HUDEP-2 (cell line): ENCODE measurements at regions not wholly inside any gene's neighbourhood (a gene's known extent, or its start where the extent isn't known, plus 50 kb on each side); places are given as distances from the start of the nearest gene placed in this dataset.
A peak's percentile ranks its signal among the peaks of the same experiment; 100 is the strongest.

ENCODE experiments used
- DNase-seq, 76 experiments: peaks; one replicate each; lab custom pipeline; 2025; ENCODE audit not compliant: unreplicated experiment in 76 of 76; lab: John Stamatoyannopoulos, UW

DNA sequence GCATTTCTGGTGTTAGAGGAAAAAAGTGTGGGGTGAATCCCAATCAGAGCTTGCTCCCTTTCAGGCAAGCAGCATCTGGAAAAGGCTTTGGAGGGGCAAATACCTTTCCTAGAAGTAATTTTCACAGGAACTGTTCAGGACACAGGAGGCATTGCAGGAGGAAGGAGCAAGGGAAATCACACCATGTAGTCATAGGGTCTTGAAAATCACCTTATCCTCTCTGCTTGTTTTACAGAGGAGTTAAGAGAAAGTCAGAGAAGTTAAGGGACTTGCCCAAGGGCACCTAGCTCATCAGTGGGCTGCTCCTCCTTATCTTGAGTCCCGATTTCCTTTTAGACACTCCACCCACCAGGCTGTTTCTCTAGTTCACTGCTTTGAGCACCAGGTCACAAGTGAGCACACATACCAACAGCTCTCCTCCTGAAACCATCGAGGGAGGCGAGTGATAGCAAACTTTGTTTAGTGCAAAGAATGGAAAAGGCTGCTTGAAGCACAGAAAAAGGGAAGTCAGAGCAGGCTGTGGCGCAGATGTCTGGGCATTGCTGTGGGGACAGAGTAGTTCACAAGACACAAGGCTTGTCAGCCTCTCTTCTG is 89.2 kb upstream of the CXCR4 start:
- peak in 1 of 76 experiments; percentile 0 for DNase-seq

DNA sequence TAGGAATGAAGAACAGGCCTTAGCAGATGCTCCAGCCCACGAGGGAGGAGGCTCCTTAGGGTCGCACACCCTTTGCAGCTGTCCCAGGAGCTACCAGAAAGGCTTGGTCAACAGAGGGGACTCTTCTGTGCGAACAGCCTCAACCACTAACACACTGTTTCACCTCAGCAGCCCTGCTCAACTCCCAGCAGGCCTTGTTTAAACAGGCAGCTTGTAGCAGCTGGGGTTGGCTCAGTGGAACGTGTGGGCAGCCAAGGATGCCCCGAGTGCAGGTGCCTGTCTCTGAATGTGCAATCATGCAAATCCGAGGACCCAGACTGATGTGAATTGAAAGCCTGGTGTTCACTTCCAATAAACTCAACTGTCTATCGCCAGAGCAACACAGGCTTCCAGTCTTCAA is 88.7 kb upstream of the CXCR4 start:
- DNase-seq: no peak

DNA sequence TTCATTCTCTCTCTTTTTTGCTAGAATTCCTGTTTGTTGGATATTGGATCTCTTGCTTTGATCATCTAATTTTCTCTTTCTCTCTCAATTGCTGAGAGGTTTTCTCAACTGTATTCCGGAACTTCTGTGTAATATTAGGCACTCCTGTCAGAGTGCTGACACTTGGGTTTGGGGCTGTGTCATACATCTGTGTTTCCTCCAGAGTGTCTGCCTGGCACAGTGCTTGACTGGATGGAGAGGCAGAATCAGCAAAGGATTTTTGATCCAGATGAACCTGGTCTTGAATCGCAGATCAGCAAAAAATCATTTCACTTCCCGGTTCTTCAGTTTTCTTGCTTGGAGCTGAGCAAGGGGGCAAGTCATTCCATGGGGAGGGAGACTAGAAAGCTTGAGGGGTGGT is 87.7 kb upstream of the CXCR4 start:
- no peak for DNase-seq

DNA sequence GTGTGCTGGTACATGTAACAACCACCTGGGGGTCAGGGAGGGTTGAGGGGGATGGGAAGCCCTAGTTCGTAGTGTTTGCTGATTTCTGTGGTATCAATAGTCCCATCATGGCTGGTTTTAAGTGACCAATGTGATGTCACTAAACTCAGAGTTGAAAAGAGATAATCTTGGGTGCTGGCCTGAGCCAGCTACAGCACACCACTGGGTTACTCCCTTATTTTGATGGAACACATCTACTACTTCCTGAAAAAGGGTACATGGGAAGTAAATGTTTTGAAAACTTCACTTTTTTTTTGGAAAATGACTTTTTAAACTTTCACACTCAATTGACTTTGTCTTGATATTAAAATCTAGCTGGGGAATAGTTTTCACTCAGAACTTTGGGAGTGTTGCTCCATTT is 87.0 kb upstream of the CXCR4 start:
- no peak for DNase-seq

DNA sequence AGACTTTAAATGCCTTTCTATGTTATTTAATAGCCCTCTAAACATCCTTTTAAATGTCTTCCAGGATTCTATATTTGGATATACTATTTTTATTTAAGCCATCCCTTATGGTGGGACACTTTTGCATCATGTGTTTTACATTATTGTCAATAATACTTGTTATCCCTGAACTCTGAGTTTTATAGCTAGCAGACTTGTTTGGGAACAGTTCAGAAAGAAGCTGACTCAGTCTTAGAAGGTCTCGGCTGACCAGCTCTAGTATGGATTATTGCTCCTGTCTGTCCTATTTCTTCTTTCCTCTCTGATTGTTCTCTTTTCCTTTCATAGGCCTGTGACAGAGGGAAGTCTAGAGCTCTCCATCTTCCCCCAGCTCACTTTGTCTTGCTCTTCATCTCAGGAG is 77.3 kb upstream of the CXCR4 start:
- DNase-seq: no peak

DNA sequence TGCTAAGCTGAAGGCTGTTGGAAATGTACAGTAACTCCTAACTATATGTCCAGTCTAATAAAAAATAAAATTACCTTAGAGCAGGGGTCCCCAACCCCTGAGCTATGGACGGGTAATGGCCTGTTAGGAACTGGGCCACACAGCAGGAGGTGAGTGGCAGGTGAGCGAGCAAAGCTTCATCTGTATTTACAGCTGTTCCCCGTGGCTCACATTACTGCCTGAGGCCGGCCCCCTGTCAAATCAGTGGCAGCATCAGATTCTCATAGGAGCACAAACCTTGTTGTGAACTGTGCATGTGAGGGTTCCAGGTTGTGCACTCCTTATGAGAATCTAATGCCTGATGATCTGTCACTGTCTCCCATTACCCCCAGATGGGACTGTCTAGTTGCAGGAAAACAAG is 73.1 kb upstream of the CXCR4 start:
- no peak for DNase-seq

DNA sequence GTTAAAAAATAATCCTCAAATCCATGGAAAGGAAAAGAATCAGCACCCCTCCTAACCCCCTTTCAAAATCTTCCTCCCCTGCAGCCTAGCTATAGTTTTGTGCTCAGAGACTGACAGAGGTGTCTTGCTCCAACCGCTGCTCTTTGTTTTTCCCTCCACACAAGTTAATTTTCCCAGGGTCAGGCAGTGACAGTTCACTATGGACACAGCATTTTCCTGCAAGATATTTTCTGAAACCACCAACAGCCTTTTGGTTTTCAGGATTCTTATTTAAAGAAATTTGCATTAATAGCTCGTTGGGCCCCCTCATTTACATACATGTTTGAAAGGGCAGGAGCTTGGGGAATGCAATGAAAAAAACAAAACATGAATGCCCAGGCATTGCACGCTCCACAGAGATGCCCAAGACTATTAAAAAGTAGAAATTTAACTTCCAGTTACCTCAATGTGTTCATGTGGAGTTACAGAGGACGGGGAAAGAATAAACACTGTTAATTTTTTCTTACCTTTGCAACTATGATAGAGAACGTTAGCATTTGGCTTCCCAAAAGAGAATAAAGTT is 71.4 kb upstream of the CXCR4 start:
- DNase-seq: no peak

DNA sequence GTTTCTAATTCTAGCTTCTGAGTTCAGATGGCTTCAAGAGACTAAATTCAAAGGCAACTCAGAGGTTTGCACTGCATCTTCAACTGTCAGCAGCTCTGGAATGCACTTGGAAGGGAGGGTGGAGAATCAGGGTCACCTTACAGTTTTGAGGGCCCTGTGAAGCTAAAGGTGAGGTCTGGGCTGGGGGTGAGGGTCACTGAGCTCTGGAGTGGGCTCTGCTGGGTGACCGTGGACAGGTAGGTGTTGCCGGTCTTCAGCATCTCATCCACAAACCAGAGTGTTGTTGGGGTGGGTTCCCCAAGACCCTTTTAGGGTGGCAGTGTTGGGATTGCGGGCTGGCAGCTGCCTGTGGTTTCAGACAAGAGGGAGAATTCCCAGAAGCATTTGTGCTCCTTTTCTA is 70.1 kb upstream of the CXCR4 start:
- no peak for DNase-seq

DNA sequence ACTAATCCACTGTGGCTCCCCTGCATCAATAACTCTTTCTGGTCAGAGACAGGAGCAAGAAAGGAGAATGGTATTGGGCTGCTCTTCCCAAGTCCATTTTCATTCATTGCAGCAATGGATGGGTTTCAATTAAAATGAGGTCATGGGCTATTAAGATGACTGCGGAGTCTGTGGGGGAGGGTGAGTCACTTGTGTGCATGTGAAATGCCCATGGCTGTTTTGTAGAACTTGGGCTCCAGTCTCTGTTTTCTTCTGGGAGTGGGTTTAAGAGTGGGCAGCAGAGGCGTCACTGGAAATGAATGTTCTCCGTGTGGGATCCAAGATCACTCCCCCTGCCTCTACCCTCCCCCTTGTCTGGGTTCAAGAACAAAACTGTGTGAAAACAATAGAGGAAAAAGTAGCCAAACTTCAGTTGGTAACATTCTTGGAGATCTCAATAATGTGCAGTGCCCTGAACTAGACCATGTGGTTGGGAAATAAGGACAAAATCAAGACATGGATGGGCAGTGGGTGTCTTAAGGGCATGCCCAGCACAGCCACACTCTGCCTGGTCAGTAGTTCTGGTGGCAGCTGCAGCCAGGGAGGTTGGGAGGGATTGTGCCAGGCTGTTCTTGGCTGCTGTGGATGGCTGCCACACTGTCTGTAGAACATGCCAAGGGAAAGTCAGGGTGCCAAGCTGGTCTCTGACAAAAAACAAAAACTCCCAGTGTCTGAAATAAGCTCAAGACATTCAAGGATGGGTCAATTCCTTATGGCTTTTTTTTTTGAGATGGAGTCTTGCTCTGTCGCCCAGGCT is 68.2 kb upstream of the CXCR4 start:
- no peak for DNase-seq

DNA sequence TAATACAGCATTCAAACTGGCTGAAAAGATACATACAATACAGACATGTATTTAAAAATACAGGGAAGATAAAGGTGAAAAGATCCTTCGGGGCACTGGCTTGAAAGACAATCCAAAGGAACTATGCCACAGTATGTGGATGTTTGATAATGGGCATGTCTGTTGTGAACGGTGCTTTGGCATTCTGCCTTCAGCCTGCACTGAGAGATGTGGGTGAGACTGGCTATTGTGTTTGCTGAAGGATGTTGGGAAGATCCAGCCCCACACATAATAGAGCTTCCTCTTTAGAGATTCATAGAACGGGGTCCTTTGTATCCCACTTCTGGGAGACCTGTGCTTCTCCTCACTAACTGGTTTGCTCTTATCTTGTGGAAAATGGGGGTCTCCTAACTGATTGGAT is 65.1 kb upstream of the CXCR4 start:
- DNase-seq: no peak

DNA sequence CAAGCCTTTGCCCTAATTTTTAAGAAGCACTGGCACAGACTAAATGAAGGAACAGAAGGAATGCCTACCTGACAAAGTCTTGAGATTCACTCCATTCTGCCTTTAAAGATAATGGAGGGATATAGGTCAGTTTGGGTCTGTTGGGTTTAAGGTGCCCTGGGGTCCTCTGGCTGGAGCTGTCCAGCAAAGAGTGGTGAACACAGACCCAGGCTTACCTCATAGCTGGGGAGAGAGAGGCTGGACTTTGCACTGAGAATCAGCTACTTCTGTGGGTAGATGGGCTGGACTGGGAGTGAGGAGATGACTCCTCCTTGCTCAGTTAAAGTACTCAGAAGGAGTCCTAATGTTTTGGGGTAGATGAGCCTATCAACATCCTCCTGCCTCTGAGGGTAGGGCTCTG is 64.4 kb upstream of the CXCR4 start:
- no peak for DNase-seq

DNA sequence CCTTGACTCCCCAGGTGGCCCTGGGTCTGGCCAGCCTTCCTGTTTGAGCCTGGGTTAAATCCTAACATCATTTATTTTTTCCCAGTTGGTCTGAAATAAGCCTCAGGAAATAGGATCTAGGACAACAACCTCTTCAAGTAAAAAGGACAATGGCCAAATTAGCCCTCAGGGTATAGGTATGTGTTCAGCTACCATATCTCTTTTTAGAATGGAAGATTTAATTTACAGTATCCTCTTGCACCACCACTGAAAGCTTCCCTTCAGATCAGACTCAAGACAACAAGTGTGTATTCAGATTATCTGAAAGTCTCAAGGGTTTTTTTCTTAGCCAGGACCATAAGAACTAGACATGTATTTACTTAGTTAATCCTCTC is 61.6 kb upstream of the CXCR4 start:
- DNase-seq: no peak

DNA sequence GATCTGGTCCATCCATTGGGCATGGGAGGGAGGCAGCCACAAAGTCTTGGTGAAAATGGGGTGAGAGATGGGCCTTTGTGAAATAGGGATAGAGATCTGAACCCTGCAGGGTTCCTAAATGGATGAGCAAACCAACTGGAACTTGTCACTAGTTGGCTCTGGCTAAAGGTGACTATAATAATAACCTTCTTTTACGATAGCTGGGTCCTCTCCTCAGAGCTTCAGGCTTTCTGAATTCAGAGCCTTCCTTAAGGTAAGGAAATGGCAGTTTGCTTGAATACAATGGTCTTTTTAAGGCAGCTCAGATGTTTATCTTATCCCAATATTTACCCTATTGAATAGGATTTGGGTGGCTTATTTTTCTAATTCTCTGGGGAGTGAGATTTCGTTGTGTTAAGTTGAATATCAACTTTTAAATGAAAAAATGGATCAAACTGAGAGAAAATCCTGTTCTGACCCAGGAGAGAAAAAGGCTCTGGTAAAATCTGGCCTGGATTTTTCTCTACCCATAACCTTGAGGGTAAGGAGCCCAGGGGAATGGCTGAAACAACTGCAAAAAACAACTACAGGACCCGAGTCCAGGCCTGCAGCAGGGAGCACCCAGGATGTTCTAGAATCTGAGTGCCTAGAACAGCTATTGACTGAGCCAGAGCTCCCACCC is 61.1 kb upstream of the CXCR4 start:
- no peak for DNase-seq

DNA sequence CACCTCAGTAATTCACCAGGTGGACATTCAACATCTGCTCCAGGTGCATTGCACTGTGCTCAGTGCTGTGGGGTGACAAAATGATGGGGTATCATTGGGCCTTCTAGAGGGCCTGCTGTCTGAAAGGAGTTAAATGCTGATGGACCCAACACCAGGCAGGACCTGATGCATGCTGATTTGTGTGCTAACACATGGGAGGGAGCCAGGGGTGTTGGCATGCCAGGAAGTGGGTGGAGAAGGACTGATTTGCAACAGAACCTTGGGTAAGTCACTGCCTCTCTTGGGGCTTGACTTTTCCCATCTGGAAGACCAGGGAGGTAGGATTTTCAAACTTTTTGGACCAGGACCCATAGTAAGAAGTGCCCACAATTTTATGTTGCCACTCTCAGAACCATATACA is 57.9 kb upstream of the CXCR4 start:
- DNase-seq: no peak

DNA sequence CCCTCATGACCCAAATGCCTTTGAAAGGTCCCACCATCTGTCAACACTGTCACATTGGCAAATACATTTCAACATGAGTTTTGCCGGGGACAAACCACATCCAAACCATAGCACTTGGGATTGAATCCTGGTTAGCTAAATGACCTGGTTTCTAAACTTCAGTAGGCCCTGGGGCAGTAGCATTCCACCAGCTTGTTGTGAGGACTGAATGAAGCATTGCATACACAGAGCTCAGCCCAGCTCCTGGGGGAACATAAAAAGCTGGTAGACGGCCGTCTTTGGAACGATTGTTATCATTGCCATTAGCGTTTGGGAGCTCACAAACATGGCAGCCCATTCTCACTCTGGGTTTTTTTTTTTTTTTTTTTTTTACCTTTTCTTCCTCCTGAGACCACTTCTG is 57.5 kb upstream of the CXCR4 start:
- DNase-seq: no peak

DNA sequence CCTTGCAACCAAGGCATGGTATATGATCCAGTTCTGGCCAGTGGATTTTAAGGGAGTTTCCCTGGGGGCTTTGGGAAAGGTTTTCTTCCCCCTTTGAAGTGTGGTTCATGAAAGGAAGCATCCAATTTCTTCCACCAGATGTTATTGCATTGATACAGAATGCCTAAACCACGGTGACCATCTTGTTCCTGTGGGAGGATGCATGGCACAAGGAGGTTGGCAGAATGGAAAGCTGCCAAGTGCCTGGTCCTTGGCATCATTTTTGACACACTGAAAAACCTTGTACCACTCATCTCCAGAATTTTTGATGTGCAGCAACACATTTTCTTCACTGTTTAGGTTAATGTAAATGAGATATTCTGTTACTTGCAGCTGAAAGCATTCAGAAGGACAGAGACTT is 55.2 kb upstream of the CXCR4 start:
- no peak for DNase-seq

DNA sequence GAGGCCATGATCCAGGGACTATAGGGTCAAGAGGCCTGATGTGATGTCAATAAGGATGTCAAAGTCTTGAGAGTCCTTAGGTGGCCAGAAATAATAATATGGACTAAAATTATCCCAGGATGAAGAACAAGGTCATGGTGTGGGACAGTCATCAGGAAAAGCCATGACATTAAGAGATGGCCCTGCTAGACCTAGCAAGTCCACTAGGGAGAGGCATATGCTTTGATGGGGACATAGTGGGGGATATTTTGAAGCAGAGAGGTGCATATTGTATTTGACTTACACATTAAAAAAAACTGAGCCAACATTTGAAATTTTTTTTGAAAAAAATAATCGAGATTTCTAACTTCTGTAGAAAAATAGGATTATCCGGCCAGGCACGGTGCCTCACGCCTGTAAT is 53.3 kb upstream of the CXCR4 start:
- DNase-seq: no peak

DNA sequence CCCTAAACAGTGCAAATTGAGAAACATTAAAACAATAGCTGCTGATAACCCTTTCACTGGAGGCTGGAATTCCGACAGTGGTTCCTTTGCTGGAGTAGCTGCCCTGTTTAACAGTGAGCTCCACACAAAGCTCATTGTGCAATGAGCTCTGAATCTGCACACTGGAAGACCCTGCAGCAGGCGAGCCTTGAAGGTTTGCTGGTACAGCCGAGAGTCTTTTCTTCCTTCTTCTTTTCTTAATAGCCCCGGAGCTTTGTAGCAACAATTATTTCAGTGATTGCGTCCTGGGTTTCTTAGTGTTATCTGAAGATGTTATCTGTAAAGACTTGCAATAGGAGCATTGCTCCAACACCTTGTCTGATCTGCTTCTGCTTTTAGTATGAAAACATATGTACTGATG is 50.8 kb upstream of the CXCR4 start:
- no peak for DNase-seq

DNA sequence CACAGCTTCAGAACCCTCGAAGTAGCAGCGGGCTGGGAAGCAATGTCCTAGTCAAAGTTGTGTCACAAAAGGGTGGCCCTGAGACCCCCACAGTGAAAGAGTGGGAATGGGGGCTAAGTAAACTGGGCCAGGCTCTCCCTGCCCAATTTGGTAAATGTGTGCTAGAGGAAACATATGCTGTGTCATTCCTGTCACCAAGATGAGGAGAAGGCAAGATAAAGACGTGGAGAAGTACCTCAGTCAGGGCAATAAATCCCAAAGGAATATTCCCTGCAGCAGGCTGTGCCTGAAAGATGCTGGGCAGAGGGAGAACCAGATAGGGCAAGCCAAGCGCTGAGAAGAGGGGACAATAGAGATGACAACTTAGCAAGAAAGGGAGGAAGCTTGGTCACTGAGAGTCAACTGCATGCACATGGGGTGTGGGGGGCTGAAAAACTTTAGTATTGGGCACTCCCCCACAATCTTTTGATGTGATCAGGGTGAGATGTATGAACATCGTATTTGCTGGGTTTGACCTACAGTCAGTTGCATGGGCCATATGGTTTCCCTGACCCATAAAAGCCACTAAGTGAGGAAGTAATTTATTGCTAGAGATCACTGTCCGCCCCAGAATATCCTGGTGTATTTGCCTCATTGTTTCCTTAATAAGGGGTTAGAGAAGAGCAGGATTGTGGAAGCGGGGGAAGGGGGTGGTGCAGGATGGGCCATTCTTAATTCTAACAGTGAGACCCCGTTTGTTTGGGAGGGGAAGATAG is 49.9 kb upstream of the CXCR4 start:
- no peak for DNase-seq
